Hepatocyte (in vitro differentiated cells): ENCODE measurements at regions not wholly inside any gene's neighbourhood (a gene's known extent, or its start where the extent isn't known, plus 50 kb on each side); places are given as distances from the start of the nearest gene placed in this dataset.
A peak's percentile ranks its signal among the peaks of the same experiment; 100 is the strongest.

Experiments used
- DNase-seq: peaks from one replicate; pipeline ENCODE4 v3.0.0-alpha.2; 2016; ENCODE audit warnings: low spot score
- H2AFZ ChIP-seq: fragments of 200-600 bp; sonication (generic); 2 replicates; pipeline ENCODE4 v1.6.0; 2016; ENCODE audit warnings: antibody characterized with exemption, mild to moderate bottlenecking
- H3K27ac ChIP-seq: fragments of 200-600 bp; sonication (generic); 2 replicates; pipeline ENCODE4 v1.5.1; 2016; ENCODE audit warnings: mild to moderate bottlenecking
- H3K27me3 ChIP-seq: fragments of 200-600 bp; sonication (generic); 2 replicates; pipeline ENCODE4 v1.6.1; 2016
- H3K36me3 ChIP-seq: fragments of 200-600 bp; sonication (generic); replicated peaks from 2 replicates; pipeline ENCODE4 v1.5.1; 2016; ENCODE audit warnings: low read depth; ENCODE audit not compliant: insufficient read depth
- H3K4me1 ChIP-seq: fragments of 200-600 bp; sonication (generic); 2 replicates; pipeline ENCODE4 v1.5.1; 2016; ENCODE audit warnings: mild to moderate bottlenecking, moderate library complexity; ENCODE audit not compliant: insufficient read depth
- H3K4me2 ChIP-seq: fragments of 200-600 bp; sonication (generic); 2 replicates; pipeline ENCODE4 v1.6.0; 2016
- H3K4me3 ChIP-seq: fragments of 200-600 bp; sonication (generic); 2 replicates; pipeline ENCODE4 v1.5.1; 2016; ENCODE audit warnings: mild to moderate bottlenecking
- H3K79me2 ChIP-seq: fragments of 200-600 bp; sonication (generic); 2 replicates; pipeline ENCODE4 v1.6.0; 2017; ENCODE audit warnings: mild to moderate bottlenecking
- H3K9me2 ChIP-seq: fragments of 200-600 bp; sonication (generic); replicated peaks from 2 replicates; pipeline ENCODE4 v1.6.0; 2017; ENCODE audit warnings: mild to moderate bottlenecking; ENCODE audit not compliant: insufficient read depth
- H3K9me3 ChIP-seq: fragments of 200-600 bp; sonication (generic); 2 replicates; pipeline ENCODE4 v1.5.1; 2016; ENCODE audit warnings: low read depth, mild to moderate bottlenecking
- H4K20me1 ChIP-seq: fragments of 200-600 bp; sonication (generic); 2 replicates; pipeline ENCODE4 v1.6.0; 2016; ENCODE audit warnings: mild to moderate bottlenecking; ENCODE audit not compliant: insufficient read depth, poor library complexity, severe bottlenecking
- EZH2 ChIP-seq: fragments of 200-600 bp; sonication (generic); IDR thresholded peaks from 2 replicates; pipeline ENCODE4 v1.6.1; 2016; ENCODE audit warnings: antibody characterized with exemption, mild to moderate bottlenecking, borderline replicate concordance
- EZH2phosphoT487 ChIP-seq: fragments of 200-600 bp; sonication (generic); IDR thresholded peaks from one replicate; pipeline ENCODE4 v1.6.1; 2018; ENCODE audit warnings: antibody characterized with exemption, mild to moderate bottlenecking, low read depth, moderate library complexity; ENCODE audit not compliant: unreplicated experiment, severe bottlenecking
- WGBS: methylation state at CpG from one replicate; pipeline ENCODE4 v1.1.6; 2016; ENCODE audit warnings: low lambda C conversion rate; ENCODE audit errors: missing lambda C conversion rate; 5-methylcytosine and 5-hydroxymethylcytosine counted together
- TF ChIP-seq, protein P1 (sequence below): fragments of 200-600 bp; sonication (generic); IDR thresholded peaks from 2 replicates; pipeline ENCODE4 v1.5.1; 2016; ENCODE audit warnings: antibody characterized with exemption, mild to moderate bottlenecking; ENCODE audit not compliant: poor library complexity

DNA sequence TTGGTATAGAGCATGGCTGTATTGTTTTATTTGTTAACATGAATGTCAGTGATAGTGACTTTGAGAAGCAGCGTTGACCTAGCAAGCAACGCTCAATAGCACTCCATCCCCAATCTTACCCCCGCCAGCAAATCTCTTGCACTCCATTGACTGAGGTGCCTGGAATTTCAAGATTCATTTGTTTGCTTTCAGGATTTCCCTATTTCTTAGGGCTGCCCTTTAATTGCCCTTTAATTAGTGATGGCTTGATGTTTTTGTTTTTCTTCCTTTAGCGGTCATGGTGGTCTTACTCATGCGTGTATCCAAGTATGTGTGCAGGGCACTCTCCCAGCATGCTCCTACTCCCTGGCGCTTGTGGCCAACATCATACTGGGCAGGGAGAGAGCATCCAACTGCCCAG lies 216.8 kb upstream of the TBL1XR1 start:
- no peak overlapping the region for H2AFZ ChIP-seq
- H3K27ac ChIP-seq, result no peak overlapping the region
- H3K9me2 ChIP-seq, result no peaks in the 10 kb centered on the region
- H3K79me2 ChIP-seq, result no peaks in the 10 kb centered on the region
- H3K36me3 ChIP-seq, result no peaks in the 10 kb centered on the region
- no peak for DNase-seq
- H3K27me3 ChIP-seq, result no peaks in the 10 kb centered on the region
- H3K4me2 ChIP-seq, result no peak overlapping the region
- H4K20me1 ChIP-seq, result no peaks in the 10 kb centered on the region
- WGBS, result 95% methylated on average over 6 of the region's 6 CpGs
- H3K4me1 ChIP-seq, result no peaks in the 10 kb centered on the region
- H3K4me3 ChIP-seq, result no peak overlapping the region
- H3K9me3 ChIP-seq, result no peaks in the 10 kb centered on the region
- no peak for TF ChIP-seq EZH2phosphoT487
- TF ChIP-seq, protein P1, sequence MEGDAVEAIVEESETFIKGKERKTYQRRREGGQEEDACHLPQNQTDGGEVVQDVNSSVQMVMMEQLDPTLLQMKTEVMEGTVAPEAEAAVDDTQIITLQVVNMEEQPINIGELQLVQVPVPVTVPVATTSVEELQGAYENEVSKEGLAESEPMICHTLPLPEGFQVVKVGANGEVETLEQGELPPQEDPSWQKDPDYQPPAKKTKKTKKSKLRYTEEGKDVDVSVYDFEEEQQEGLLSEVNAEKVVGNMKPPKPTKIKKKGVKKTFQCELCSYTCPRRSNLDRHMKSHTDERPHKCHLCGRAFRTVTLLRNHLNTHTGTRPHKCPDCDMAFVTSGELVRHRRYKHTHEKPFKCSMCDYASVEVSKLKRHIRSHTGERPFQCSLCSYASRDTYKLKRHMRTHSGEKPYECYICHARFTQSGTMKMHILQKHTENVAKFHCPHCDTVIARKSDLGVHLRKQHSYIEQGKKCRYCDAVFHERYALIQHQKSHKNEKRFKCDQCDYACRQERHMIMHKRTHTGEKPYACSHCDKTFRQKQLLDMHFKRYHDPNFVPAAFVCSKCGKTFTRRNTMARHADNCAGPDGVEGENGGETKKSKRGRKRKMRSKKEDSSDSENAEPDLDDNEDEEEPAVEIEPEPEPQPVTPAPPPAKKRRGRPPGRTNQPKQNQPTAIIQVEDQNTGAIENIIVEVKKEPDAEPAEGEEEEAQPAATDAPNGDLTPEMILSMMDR, result no peak
- TF ChIP-seq EZH2, result no peak

DNA sequence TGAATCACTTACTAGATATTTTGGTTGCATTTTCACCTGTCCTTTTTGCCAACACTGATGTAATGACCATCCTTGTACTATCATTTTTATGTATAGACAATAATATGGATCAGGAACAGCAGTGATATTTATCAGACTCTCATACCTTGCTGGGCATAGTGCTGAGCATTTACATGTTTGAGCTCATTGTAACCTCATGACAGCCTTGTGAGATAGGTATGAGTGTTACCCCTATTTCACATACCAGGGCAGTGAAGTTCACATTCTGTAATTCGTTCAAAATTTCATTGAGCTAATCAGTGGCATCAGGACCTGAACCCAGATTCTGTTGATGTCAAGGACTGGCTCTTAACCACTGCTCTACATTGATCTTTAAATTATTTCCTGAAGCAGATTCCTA lies 221.5 kb upstream of the TBL1XR1 start:
- H3K4me2 ChIP-seq, result no peak overlapping the region
- no peak overlapping the region for H2AFZ ChIP-seq
- H3K27ac ChIP-seq, result no peak overlapping the region
- DNase-seq, result no peak
- no peaks in the 10 kb centered on the region for H3K79me2 ChIP-seq
- H3K27me3 ChIP-seq, result no peaks in the 10 kb centered on the region
- no peak overlapping the region for H3K4me3 ChIP-seq
- no peaks in the 10 kb centered on the region for H3K9me2 ChIP-seq
- no peaks in the 10 kb centered on the region for H3K36me3 ChIP-seq
- no peak for TF ChIP-seq EZH2phosphoT487
- no peaks in the 10 kb centered on the region for H3K4me1 ChIP-seq
- no peaks in the 10 kb centered on the region for H4K20me1 ChIP-seq
- 68% methylated on average over 1 of the region's 1 CpG for WGBS
- H3K9me3 ChIP-seq, result no peaks in the 10 kb centered on the region

DNA sequence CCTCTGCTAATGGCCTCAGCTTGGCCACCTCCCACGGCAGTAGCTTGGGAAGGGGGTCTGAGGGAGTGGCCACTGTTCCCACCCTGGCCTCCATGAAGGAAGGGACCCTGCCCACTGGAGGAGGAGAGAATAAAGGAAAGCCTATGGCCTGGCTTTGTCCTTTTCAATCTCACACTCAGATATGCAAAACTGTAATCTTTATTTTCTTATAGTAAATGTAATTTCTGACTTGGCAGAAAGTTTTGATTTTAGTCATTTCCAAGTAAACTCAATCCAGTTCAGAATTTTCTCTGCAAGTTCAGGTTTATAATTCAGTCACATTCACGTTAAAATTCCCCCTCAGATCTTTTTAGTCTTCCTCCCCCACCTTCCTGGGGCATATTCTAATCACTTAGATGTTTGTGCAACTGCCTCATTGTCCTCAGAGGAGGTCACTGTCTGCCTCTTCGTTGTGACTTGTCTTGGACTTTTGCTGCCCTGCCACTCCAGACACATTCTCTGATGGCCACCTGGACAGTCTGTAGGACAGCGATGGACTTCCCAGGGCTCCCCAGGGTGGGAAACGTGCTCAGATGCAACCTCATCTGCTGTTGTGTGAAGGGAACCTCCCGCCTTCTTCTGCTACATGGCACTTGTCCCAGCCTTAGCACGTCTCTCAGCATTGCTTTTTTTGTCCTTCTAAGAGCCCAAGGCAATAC lies 222.8 kb upstream of the TBL1XR1 start:
- no peak overlapping the region for H3K4me2 ChIP-seq
- no peaks in the 10 kb centered on the region for H3K36me3 ChIP-seq
- no peaks in the 10 kb centered on the region for H3K4me1 ChIP-seq
- H4K20me1 ChIP-seq, result no peaks in the 10 kb centered on the region
- H3K27ac ChIP-seq, result no peak overlapping the region
- H3K79me2 ChIP-seq, result no peaks in the 10 kb centered on the region
- no peak overlapping the region for H3K4me3 ChIP-seq
- DNase-seq, result no peak
- H3K9me3 ChIP-seq, result no peaks in the 10 kb centered on the region
- H3K9me2 ChIP-seq, result no peaks in the 10 kb centered on the region
- no peaks in the 10 kb centered on the region for H3K27me3 ChIP-seq
- no peak overlapping the region for H2AFZ ChIP-seq
- TF ChIP-seq EZH2, result no peak
- no peak for TF ChIP-seq EZH2phosphoT487
- TF ChIP-seq, protein P1, result no peak
- WGBS, result 73% methylated on average over 7 of the region's 7 CpGs

DNA sequence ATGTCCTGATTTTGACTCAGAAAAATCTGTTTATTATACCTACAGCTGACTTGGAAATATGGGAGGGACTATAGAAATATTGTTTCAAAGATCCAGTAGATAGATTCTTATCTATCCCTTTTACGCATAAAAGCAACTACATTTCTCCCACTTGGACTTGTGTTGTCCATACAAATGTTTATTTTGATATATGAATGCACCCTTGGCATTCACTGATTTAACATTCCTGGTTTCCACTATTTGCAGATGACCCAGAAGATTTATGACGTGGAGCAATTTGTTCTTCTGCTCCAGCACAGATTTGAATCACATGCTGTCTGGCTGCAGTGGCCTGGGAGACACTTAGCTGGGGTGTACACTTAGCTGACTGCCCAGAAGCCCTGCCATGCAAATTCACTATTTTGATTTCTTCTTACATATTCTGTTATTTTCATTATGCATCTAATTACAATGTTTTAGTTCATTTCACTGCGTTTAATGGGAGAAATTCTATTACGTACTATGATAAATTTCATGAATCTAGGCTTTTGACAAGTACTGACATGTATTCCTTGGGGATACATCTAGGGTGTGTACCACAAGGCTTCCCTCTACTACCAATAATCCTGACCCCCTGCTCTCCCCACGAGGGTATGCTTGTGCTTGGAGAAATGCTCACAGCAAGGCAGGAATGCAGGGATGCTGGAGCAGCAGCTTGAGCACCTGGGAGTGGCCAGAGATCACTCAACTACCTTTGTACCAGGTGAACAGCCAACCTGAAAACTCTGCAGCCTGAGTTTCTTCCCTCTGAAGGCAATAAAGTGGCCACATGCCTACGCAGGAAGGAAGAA lies 223.6 kb upstream of the TBL1XR1 start:
- Histone ChIP-seq H4K20me1 (no peaks in the 10 kb centered on the region), H3K79me2 (no peaks in the 10 kb centered on the region), H3K4me2 (no peak overlapping the region), H3K27me3 (no peaks in the 10 kb centered on the region), H3K4me3 (no peak overlapping the region), H3K4me1 (no peaks in the 10 kb centered on the region), H3K9me2 (no peaks in the 10 kb centered on the region), H2AFZ (no peak overlapping the region), H3K27ac (no peak overlapping the region), H3K36me3 (no peaks in the 10 kb centered on the region), H3K9me3 (no peaks in the 10 kb centered on the region)
- DNase-seq, result peak; percentile 32
- TF ChIP-seq, protein P1, result no peak
- TF ChIP-seq EZH2, result no peak
- no peak for TF ChIP-seq EZH2phosphoT487
- WGBS, result 70% methylated on average over 6 of the region's 6 CpGs
